Activated T-helper 2 cell treated with anti-CD3 and anti-CD28 coated beads, Interferon-gamma antibody, Interleukin-2, Interleukin-4, amounts not matched to agents 10 μg/mL and 5 μg/mL and 100 μg/mL, durations not matched to agents 14 hours and 24 hours and 36 hours (primary cell): ENCODE measurements at regions not wholly inside any gene's neighbourhood (a gene's known extent, or its start where the extent isn't known, plus 50 kb on each side); places are given as distances from the start of the nearest gene placed in this dataset.
A peak's percentile ranks its signal among the peaks of the same experiment; 100 is the strongest.
"Not testable (repeated sequence)": the region's sequence is repeated elsewhere in the genome, so short reads cannot be mapped to it uniquely, and the experiment has no call there.

Experiments used
- DNase-seq: peaks from one replicate; pipeline ENCODE4 v3.0.0; 2021; ENCODE audit warnings: low spot score
- H3K27ac Mint-ChIP-seq: one replicate; pipeline ENCODE4 v1.8.0; 2021; ENCODE audit warnings: mixed read lengths
- H3K27me3 Mint-ChIP-seq: one replicate; pipeline ENCODE4 v1.8.0; 2021; ENCODE audit warnings: low read depth, mixed read lengths
- H3K36me3 Mint-ChIP-seq: one replicate; pipeline ENCODE4 v1.8.0; 2021; ENCODE audit warnings: low read depth, mixed read lengths
- H3K4me1 Mint-ChIP-seq: one replicate; pipeline ENCODE4 v1.8.0; 2021; ENCODE audit warnings: low read depth, mixed read lengths
- H3K4me3 Mint-ChIP-seq: one replicate; pipeline ENCODE4 v1.8.0; 2021; ENCODE audit warnings: low read depth, mild to moderate bottlenecking, moderate library complexity, mixed read lengths
- H3K9me3 Mint-ChIP-seq: one replicate; pipeline ENCODE4 v1.8.0; 2021; ENCODE audit warnings: mixed read lengths
- intact Hi-C: fragments of 100-400 bp; cut with micrococcal nuclease; formaldehyde crosslinking; loops from one replicate; pipeline ENCODE4 v1.15.1; 2023

DNA sequence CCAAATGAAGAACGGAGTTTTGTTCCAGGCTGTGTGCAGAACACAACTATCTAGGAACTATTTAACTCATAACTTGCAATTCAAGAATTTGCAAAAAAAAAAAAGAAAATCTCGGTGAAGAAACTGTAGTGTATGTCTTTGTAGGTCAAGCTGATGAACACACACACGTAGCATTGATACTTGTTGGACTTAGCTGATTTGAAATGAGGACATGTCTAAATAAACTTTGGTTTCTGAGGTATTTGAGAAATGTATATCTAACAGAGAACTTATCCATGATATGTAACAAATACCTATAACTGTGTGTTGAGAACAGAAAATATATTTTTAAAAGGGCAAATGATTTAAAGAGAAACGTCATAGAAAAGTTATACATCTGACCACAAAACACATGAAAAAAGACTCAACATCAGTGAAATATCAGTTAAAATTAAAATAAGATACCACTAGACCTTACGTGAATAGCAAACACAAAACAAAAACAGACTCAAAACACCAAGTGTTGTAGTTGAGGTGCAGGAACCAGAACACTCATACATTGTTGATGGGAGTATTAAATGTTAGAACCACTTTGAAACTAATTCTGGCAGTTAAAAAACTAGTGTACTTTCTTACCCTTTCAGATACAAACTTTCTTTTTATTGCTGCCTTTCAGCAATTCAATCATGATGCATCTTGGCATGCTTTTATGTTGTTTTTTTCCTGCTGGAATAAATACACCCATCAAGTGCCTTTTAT is 1535.8 kb upstream of the PCDH10 start:
- Mint-ChIP-seq H3K27me3 (no peaks in the 10 kb centered on the region), H3K9me3 (no peaks in the 10 kb centered on the region), H3K4me1 (no peaks in the 10 kb centered on the region), H3K4me3 (no peak overlapping the region), H3K36me3 (no peaks in the 10 kb centered on the region), H3K27ac (no peak overlapping the region)
- intact Hi-C loops = no loop called here
- DNase-seq = no peak

DNA sequence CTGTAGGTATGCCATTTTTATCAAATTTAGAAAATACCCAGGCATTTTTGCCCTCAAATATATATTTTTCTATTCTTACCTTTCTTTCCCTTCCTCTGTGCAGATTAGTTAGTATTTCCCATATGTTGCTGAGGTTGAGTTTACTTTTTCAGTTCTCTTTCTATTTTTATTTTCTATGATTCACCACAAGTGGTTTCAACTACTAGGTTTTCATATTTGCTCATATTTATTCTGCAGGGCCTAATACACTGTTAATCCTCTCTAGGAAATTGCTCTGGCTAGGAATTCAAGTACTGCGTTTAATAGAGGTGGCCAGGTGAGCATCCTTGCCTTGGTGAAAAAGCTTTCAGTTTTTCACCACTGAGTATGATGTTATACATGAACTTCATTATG is 1535.3 kb upstream of the PCDH10 start:
- Mint-ChIP-seq H3K27ac (no peak overlapping the region), H3K36me3 (no peaks in the 10 kb centered on the region), H3K9me3 (no peaks in the 10 kb centered on the region), H3K4me1 (no peaks in the 10 kb centered on the region), H3K4me3 (no peak overlapping the region), H3K27me3 (no peaks in the 10 kb centered on the region)
- intact Hi-C loops = no loop called here
- no peak for DNase-seq

DNA sequence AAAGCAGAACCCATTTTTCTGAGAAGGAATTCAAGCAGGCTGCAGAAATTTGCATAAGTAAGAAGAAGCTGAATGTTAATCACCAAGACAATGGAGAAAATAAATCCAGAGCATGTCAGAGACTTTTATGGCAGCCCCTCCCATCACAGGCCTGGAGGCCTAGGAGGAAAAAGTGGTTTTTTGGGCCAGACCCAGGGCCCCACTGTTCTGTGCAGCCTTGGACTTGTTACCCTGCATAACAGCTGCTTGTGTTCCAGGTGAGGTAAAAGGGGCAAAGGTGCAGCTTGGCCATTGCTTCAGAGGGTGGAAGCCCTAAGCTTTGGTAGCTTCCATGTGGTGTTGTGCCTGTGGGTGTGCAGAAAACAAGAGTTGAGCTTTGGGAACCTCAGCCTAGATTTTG is 1516.2 kb upstream of the PCDH10 start:
- Mint-ChIP-seq H3K36me3 (no peaks in the 10 kb centered on the region), H3K27me3 (no peaks in the 10 kb centered on the region), H3K9me3 (peaks cover 17% of the 10 kb centered on the region), H3K4me3 (no peak overlapping the region), H3K27ac (no peak overlapping the region), H3K4me1 (no peaks in the 10 kb centered on the region)
- intact Hi-C loops = no loop called here
- no peak for DNase-seq

DNA sequence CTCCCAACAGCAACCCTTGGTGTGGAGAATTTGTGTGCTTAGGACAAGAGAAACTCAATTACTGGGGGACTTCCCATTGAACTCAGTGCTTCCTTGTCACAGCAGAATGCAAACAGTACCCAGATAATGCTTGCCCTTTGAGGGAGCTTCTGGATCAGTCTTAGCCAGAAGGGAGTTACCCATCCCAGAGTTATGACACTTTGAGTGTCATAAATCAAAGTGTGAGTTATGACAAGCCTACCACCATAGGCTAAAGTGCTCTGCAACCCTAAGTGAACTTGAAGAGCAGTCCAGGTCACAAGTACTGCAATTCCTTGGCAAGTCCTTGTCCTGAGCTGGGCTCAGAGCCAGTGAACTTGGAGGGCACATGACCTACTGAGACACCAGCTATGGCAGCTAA is 1513.9 kb upstream of the PCDH10 start:
- no peaks in the 10 kb centered on the region for H3K4me1 Mint-ChIP-seq
- no peak overlapping the region for H3K27ac Mint-ChIP-seq
- H3K27me3 Mint-ChIP-seq = no peaks in the 10 kb centered on the region
- no peak overlapping the region for H3K4me3 Mint-ChIP-seq
- no peak for DNase-seq
- H3K36me3 Mint-ChIP-seq = no peaks in the 10 kb centered on the region
- H3K9me3 Mint-ChIP-seq = peaks cover 23% of the 10 kb centered on the region
- intact Hi-C loops = no loop called here

DNA sequence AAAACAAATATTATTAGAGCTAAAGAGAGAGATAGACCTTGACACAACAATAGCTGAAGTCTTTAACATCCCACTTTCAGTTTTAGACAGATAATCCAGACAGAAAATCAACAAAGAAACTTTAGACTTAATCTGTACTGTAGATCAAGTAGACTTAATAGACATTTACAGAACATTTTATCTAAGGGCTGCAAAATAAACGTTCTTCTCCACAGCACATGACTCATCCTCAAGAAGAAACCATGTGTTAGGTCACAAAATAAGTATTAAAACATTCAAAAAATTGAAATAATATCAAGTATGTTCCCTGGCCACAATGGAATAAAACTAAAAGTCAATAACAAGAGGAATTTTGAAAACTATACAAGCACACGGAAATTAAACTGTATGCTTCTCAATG is 1510.3 kb upstream of the PCDH10 start:
- H3K36me3 Mint-ChIP-seq = no peaks in the 10 kb centered on the region
- no peaks in the 10 kb centered on the region for H3K27me3 Mint-ChIP-seq
- no peak for DNase-seq
- no peak overlapping the region for H3K27ac Mint-ChIP-seq
- H3K4me1 Mint-ChIP-seq = no peaks in the 10 kb centered on the region
- intact Hi-C loops = no loop called here
- no peak overlapping the region for H3K4me3 Mint-ChIP-seq
- peaks cover 22% of the 10 kb centered on the region for H3K9me3 Mint-ChIP-seq

DNA sequence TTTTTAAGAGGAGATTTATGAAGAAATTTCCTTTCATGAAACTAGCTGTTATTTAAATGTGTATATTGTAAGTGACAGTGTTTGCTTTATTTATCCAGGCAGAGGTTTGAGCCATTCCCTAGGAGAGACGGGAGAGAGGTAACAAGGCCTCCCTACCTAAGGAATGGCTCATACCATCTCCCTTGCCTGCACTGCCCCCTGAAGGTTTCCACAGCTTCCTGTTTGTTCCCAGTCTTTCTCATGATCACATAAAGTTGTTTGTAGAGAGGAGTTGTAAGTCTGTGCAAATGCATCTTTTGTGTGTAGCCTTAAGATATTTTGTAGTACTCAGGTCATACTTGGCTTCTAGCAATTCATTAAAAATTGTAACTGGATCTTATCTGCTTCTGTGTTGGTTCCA is 1504.5 kb upstream of the PCDH10 start:
- Mint-ChIP-seq H3K4me1 (no peaks in the 10 kb centered on the region), H3K4me3 (no peak overlapping the region), H3K27ac (no peak overlapping the region), H3K9me3 (no peaks in the 10 kb centered on the region), H3K36me3 (no peaks in the 10 kb centered on the region), H3K27me3 (no peaks in the 10 kb centered on the region)
- intact Hi-C loops = no loop called here
- DNase-seq = no peak

DNA sequence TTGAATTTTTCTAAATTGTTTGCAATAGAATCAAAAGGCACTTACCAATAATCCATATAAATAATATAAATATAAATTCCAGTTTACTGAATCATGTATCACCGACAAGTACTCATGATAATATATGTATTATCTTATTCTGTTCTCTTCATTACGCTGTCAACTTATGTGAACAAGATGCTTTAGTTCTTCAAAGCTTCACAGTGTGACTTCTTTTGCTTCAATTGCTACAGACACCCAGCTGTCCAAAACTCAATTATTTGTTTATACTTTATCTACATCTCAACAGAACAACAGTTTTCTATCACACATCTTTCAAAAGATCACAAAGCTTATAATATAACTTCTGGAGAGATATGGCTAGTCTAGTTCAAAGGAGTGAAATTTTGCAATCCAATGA is 1499.9 kb upstream of the PCDH10 start:
- Mint-ChIP-seq H3K27ac (no peak overlapping the region), H3K9me3 (no peaks in the 10 kb centered on the region), H3K4me1 (no peaks in the 10 kb centered on the region), H3K27me3 (no peaks in the 10 kb centered on the region), H3K4me3 (no peak overlapping the region), H3K36me3 (no peaks in the 10 kb centered on the region)
- intact Hi-C loops = no loop called here
- DNase-seq = no peak

DNA sequence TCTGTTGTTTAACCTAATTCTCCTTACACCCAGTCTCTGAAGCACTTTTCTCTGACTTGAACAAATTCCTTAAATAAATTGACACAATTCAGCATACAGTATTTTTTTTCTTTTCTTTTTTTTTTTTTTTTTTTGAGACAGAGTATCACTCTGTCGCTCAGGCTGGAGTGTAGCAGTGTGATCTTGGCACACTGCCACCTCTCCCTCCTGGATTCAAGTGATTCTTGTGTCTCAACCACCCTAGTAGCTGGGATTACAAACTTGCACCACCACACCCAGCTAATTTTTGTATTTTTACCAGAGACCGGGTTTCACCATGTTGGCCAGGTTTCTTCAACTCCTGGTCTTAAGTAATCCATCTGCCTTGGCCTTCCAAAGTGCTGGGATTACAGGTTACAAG is 1498.1 kb upstream of the PCDH10 start:
- Mint-ChIP-seq H3K36me3 (no peaks in the 10 kb centered on the region), H3K27ac (no peak overlapping the region), H3K9me3 (no peaks in the 10 kb centered on the region), H3K4me3 (no peak overlapping the region), H3K27me3 (no peaks in the 10 kb centered on the region), H3K4me1 (no peaks in the 10 kb centered on the region)
- intact Hi-C loops = no loop called here
- DNase-seq = no peak

DNA sequence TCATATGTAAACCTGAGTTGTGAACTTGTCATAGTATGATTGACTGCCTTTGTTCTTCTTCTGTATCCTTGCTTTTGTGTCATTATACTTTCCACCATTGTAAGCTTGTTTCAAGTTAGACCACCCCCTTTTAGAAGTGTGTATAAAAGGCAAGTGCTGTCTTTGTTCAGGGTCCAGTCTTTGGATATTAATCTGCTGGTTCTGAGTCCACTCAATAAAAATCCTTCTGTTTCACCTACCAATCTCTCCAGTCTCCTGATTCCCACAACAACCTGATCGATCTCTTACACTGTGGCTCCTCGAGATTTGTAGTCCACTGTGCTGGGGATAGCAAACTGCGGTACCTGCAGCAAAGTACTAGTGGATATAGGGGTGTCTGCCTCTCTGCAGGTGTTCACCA is 1465.8 kb upstream of the PCDH10 start:
- H3K9me3 Mint-ChIP-seq = peaks cover 28% of the 10 kb centered on the region

DNA sequence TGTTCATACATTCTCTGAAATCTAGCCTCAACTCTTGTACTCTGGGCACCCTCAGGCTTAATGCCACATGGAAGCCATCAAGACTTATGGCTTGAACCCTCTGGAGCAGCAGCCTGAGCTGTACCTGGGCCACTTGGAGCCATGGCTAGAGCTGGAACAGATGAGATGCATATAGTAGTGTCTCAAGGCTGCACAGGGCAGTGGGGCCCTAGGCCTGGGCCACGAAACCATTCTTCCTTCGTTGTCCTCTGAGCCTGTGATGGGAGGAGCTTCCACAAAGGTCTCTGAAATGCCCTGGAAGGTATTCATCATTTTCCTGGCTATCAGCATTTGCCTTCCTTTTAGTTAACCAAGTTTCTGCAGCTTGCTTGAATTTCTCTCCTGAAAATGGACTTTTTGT is 1427.2 kb upstream of the PCDH10 start:
- DNase-seq = no peak
- intact Hi-C loops = no loop called here
- Mint-ChIP-seq H3K36me3 (no peaks in the 10 kb centered on the region), H3K4me3 (no peak overlapping the region), H3K9me3 (peaks cover 7% of the 10 kb centered on the region), H3K27ac (no peak overlapping the region), H3K27me3 (no peaks in the 10 kb centered on the region), H3K4me1 (no peaks in the 10 kb centered on the region)

More for the DNA sequence above, 1465.8 kb upstream of the PCDH10 start:
- intact Hi-C loops, DNase-seq, H3K36me3 Mint-ChIP-seq, H3K27me3 Mint-ChIP-seq, H3K4me3 Mint-ChIP-seq, H3K4me1 Mint-ChIP-seq, H3K27ac Mint-ChIP-seq: not testable (repeated sequence)

DNA sequence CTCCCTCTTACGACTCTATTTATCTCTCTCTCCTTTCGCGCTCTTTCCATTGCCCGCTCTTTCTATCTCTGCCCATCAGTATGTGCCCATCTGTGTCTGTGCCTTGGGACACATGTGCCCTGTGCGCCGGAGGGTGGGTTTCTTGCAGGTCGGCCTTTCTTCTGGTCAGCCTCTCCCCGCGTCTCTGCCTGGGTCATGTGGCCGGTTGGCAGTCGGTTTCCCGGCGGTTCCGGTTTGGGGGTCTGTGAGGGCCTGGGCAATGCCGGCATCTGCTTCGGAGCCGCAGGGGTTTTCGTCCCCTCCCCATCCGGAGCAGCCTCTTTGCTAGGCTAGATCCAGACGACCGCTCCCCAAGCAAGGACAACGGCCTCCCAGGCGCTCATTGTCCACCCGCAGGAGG is 1426.0 kb upstream of the PCDH10 start:
- DNase-seq, H3K9me3 Mint-ChIP-seq, H3K27ac Mint-ChIP-seq, H3K27me3 Mint-ChIP-seq, H3K4me3 Mint-ChIP-seq, H3K36me3 Mint-ChIP-seq, H3K4me1 Mint-ChIP-seq, intact Hi-C loops: not testable (repeated sequence)

DNA sequence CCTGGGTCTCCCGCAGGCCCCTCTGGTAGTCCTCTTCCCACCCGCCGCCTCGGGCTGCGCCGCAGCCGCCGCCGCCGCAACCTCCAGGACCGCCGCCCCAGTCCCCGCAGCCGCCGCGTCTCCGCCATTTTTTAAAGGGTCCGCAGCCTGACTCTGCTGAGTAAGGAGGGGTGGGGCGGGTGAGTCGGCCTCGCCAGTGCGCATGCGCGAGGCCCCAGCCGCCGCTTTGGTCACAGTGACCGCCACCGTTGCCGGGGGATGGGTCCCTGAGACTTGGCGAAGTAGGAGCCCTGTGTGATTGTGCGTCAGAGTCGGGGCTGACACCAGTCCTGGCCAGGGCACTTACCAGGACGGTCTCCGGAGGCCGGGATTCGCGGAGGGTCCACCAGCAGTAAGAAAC is 1424.2 kb upstream of the PCDH10 start:
- H3K27ac Mint-ChIP-seq, intact Hi-C loops, H3K36me3 Mint-ChIP-seq, H3K27me3 Mint-ChIP-seq, H3K9me3 Mint-ChIP-seq, H3K4me1 Mint-ChIP-seq: not testable (repeated sequence)
- peak overlapping the region; percentile 60 for H3K4me3 Mint-ChIP-seq
- peak; percentile 50 for DNase-seq

DNA sequence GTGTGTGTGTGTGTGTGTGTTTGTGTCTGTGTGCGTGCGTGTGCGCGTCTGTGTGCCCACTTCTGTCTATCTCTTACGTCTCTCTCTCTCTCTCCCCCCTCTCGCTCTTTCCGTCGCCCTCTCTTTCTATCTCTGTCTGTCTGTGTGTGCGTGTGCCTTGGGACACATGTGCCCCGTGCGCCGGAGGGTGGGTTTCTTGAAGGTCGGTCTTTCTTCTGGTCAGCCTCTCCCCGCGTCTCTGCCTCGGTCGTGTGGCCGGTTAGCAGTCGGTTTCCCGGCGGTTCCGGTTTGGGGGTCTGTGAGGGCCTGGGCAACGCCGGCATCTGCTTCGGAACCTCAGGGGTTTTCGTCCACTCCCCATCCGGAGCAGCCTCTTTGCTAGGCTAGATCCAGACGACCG is 1423.6 kb upstream of the PCDH10 start:
- intact Hi-C loops, H3K4me3 Mint-ChIP-seq, H3K9me3 Mint-ChIP-seq, H3K36me3 Mint-ChIP-seq, H3K27ac Mint-ChIP-seq, H3K4me1 Mint-ChIP-seq, DNase-seq, H3K27me3 Mint-ChIP-seq: not testable (repeated sequence)

DNA sequence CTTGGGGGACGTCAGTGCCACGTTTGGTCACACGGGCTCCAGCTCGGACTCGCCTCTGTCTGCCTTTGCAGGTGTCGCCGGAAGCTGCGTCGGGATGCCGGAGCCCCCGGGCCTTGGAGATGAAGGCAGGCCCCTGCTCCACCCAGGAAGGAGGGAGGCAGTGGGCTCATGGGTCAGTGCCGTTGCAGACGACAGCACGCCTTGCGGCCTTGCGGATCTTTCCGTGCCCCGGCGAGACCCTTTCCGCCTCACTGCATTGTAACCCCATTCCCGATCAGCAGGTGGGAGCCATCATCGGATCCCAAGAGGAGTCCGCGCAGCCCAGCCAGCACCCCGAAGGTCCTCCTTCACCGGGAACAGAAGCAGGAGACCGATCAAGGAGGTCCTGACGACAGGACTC is 1422.2 kb upstream of the PCDH10 start:
- H3K27me3 Mint-ChIP-seq = not testable (repeated sequence)

More for the DNA sequence above, 1422.2 kb upstream of the PCDH10 start:
- intact Hi-C loops, H3K36me3 Mint-ChIP-seq, H3K4me3 Mint-ChIP-seq, DNase-seq, H3K27ac Mint-ChIP-seq, H3K9me3 Mint-ChIP-seq, H3K4me1 Mint-ChIP-seq: not testable (repeated sequence)
